ENCODE measurements at regions not wholly inside any gene's neighbourhood (a gene's known extent, or its start where the extent isn't known, plus 50 kb on each side); places are given as distances from the start of the nearest gene placed in this dataset.

DNA sequence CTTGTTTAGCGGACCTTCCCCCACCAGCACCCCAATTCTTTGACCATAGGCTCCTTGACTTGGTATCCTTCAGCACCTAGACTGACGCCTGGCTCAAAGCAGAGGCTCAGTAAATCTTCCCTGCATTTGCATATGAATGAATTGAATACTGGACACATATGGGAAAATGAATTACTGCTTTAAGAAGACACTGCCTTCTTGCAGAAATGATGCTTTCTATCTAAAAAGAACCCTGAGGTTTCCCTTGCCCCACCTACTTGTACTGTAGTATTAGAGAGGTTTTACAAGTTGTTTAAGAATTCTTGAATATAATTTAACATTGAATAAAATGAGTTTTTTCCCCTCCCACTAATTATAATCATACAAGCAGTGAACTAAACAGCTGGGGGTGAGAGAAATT lies 190.7 kb downstream of the SAMD5 start:
- TF ChIP-seq, protein P1, sequence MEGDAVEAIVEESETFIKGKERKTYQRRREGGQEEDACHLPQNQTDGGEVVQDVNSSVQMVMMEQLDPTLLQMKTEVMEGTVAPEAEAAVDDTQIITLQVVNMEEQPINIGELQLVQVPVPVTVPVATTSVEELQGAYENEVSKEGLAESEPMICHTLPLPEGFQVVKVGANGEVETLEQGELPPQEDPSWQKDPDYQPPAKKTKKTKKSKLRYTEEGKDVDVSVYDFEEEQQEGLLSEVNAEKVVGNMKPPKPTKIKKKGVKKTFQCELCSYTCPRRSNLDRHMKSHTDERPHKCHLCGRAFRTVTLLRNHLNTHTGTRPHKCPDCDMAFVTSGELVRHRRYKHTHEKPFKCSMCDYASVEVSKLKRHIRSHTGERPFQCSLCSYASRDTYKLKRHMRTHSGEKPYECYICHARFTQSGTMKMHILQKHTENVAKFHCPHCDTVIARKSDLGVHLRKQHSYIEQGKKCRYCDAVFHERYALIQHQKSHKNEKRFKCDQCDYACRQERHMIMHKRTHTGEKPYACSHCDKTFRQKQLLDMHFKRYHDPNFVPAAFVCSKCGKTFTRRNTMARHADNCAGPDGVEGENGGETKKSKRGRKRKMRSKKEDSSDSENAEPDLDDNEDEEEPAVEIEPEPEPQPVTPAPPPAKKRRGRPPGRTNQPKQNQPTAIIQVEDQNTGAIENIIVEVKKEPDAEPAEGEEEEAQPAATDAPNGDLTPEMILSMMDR (IDR thresholded peaks at IDR 0.05): no peak
- TF ChIP-seq POLR2A (IDR thresholded peaks at IDR 0.05): no peak

Data from tibial nerve (tissue), 3 donors.